H1 (cell line): ENCODE measurements at regions not wholly inside any gene's neighbourhood (a gene's known extent, or its start where the extent isn't known, plus 50 kb on each side); places are given as distances from the start of the nearest gene placed in this dataset.

Experiments used
- ASH2L ChIP-seq: fragments of 200-600, 300-600 bp; sonication (generic); IDR thresholded peaks from one replicate; pipeline ENCODE4 v1.7.1; 2017; ENCODE audit warnings: low read length
- CTCF ChIP-seq, 3 experiments: IDR thresholded peaks; 1 replicate in 2 of 3; 2 replicates in 1 of 3; pipeline versions ENCODE4 v1.5.1 to v1.6.1; 2011; ENCODE audit warnings: low read length in 3 of 3, mild to moderate bottlenecking in 3 of 3, inconsistent platforms in 2 of 3, low read depth in 1 of 3, moderate library complexity in 1 of 3; ENCODE audit not compliant: insufficient read depth in 1 of 3; ENCODE audit errors: control extremely low read depth in 1 of 3
- EZH2 ChIP-seq: fragments of 200-600 bp; sonication (generic); IDR thresholded peaks from 2 replicates; pipeline ENCODE4 v1.7.1; 2012; ENCODE audit warnings: low read depth, mild to moderate bottlenecking, moderate library complexity, low read length, inconsistent platforms; ENCODE audit not compliant: severe bottlenecking
- SP2 ChIP-seq: IDR thresholded peaks from 2 replicates; pipeline ENCODE4 v1.6.1; 2012; ENCODE audit warnings: mild to moderate bottlenecking, low read length, inconsistent platforms
- SUZ12 ChIP-seq: fragments of 200-600 bp; sonication (generic); IDR thresholded peaks from 2 replicates; pipeline ENCODE4 v1.6.1; 2012; ENCODE audit warnings: mild to moderate bottlenecking, inconsistent platforms, low read length, moderate library complexity, mixed read lengths

GRCh38 chr6:9252799-9253198, 817.5 kb upstream of the SLC35B3 start:
- TF ChIP-seq SP2 (no peak), CTCF (IDR thresholded peaks at IDR 0.05; ENCODE audit: control extremely low read depth in 1 of 3, insufficient read depth in 1 of 3, low read depth in 1 of 3, low read length in 3 of 3) (no peak), ASH2L (no peak), EZH2 (no peak), SUZ12 (no peak)
